SH-SY5Y (cell line): ENCODE measurements at regions not wholly inside any gene's neighbourhood (a gene's known extent, or its start where the extent isn't known, plus 50 kb on each side); places are given as distances from the start of the nearest gene placed in this dataset.

ENCODE experiments used
- GATA2 ChIP-seq: IDR thresholded peaks from 2 replicates; pipeline ENCODE4 v1.6.1; 2011; ENCODE audit warnings: mild to moderate bottlenecking, low read depth, low read length
- GATA3 ChIP-seq: IDR thresholded peaks from 2 replicates; pipeline ENCODE4 v1.6.1; 2011; ENCODE audit warnings: low read depth, mild to moderate bottlenecking, low read length, moderate library complexity

- TF ChIP-seq GATA2 (no peak), GATA3 (no peak)
These were observed 244.0 kb downstream of the TMEM114 start for GRCh38 chr16:8346294-8346693.
